BLaER1 (cell line): ENCODE measurements at regions not wholly inside any gene's neighbourhood (a gene's known extent, or its start where the extent isn't known, plus 50 kb on each side); places are given as distances from the start of the nearest gene placed in this dataset.

Source experiments
- H3K27ac ChIP-seq: shearing (Covaris generic); formaldehyde crosslinking; 2 replicates; pipeline ENCODE4 v1.8.1; 2022
- H3K27me3 ChIP-seq: shearing (Covaris generic); formaldehyde crosslinking; 2 replicates; pipeline ENCODE4 v1.8.1; 2022
- H3K36me3 ChIP-seq: shearing (Covaris generic); formaldehyde crosslinking; 2 replicates; pipeline ENCODE4 v1.8.1; 2022
- H3K4me1 ChIP-seq: shearing (Covaris generic); formaldehyde crosslinking; 2 replicates; pipeline ENCODE4 v1.8.1; 2022
- H3K4me2 ChIP-seq: shearing (Covaris generic); formaldehyde crosslinking; 2 replicates; pipeline ENCODE4 v1.8.1; 2022
- H3K4me3 ChIP-seq: shearing (Covaris generic); formaldehyde crosslinking; 2 replicates; pipeline ENCODE4 v1.8.1; 2022
- H3K9ac ChIP-seq: shearing (Covaris generic); formaldehyde crosslinking; 2 replicates; pipeline ENCODE4 v1.8.1; 2022
- H3K9me3 ChIP-seq: shearing (Covaris generic); formaldehyde crosslinking; 2 replicates; pipeline ENCODE4 v1.8.1; 2022
- H4K20me1 ChIP-seq: shearing (Covaris generic); formaldehyde crosslinking; 2 replicates; pipeline ENCODE4 v1.8.1; 2022
- Cebpa-rat ChIP-seq: shearing (Covaris generic); IDR thresholded peaks from 2 replicates; pipeline ENCODE4 v1.8.1; 2022

DNA sequence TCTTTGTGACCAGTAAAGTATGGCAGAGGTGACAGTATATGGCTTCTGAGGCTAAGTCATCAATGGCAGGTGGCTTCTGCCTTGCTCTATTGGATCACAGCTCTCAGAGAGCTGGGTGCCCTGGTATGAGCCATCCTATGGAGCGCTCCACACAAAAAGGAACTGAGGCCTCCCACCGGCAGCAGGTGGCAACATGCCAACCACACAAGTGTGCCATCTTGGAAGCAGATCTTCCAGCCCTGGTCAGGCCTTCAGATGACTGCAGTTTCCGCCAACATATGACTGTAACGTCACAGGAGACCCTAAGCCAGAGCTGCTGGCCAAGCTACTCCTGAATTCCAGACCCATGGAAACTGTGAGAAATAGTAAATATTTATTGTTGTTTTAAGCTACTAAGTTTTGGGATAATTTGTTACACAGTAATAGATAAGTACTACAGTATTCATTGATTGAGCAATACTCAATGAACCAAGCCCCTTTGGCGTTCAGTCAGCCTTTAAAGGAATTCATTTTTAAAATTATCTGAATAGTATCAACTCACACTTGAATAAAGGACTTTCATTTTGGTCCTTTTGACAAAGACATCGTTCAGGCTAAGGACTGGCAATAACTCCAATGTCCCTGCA, 69.4 kb upstream of the LHX1 start:
- no peaks in the 10 kb centered on the region for H3K9me3 ChIP-seq
- H3K27ac ChIP-seq, result no peak overlapping the region
- no peak overlapping the region for H3K4me2 ChIP-seq
- H3K4me1 ChIP-seq, result peaks cover 32% of the 10 kb centered on the region
- no peaks in the 10 kb centered on the region for H3K27me3 ChIP-seq
- H3K36me3 ChIP-seq, result no peaks in the 10 kb centered on the region
- H4K20me1 ChIP-seq, result no peaks in the 10 kb centered on the region
- TF ChIP-seq Cebpa-rat, result no peak
- no peak overlapping the region for H3K4me3 ChIP-seq
- no peak overlapping the region for H3K9ac ChIP-seq

DNA sequence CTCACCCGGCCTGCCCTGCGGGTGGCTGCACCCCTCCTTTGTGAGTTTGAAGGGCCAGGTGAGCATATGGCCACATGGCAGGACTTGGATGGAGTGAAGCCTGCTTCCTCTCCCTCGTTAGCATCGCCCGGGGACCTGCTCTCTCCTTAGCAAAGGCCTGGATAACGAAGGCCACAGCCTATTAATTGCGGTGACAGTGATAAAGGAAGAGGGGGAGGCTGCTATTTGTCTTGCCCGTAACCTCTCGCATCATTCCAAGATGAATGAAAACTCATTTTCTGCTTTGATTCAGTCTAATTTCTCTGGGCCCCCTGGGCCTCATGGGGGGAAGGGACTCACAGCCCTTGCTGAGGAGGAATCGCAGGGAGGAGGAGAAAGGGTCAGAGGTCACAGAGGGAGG, 68.5 kb upstream of the LHX1 start:
- no peak overlapping the region for H3K4me2 ChIP-seq
- peaks cover 22% of the 10 kb centered on the region for H3K4me1 ChIP-seq
- no peak for TF ChIP-seq Cebpa-rat
- H3K36me3 ChIP-seq, result no peaks in the 10 kb centered on the region
- no peak overlapping the region for H3K9ac ChIP-seq
- no peaks in the 10 kb centered on the region for H3K9me3 ChIP-seq
- no peak overlapping the region for H3K27ac ChIP-seq
- H3K4me3 ChIP-seq, result no peak overlapping the region
- no peaks in the 10 kb centered on the region for H3K27me3 ChIP-seq
- H4K20me1 ChIP-seq, result no peaks in the 10 kb centered on the region

DNA sequence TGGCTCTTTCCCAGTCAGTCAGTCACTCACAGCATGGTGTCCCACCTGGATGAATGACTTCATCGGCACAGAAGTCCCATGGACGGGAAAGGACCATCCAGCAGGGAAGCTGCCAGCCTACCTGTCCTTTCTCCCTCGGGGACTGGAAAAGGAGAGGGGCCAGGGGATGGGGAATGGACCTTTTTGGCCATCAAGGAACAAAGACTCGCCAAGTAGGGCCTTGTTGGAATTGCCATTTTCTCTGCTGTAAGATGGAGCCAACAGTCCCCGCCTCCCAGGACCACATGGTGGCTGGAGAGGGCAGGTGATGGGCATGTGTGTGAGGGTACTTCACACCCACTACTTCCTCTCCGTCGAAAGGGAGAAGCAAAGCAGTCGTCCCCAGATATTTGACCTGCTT, 67.8 kb upstream of the LHX1 start:
- Histone ChIP-seq H3K4me2 (no peak overlapping the region), H3K9me3 (no peaks in the 10 kb centered on the region), H3K27me3 (no peaks in the 10 kb centered on the region), H4K20me1 (no peaks in the 10 kb centered on the region), H3K9ac (no peak overlapping the region), H3K4me1 (peaks cover 16% of the 10 kb centered on the region), H3K36me3 (no peaks in the 10 kb centered on the region), H3K4me3 (no peak overlapping the region), H3K27ac (no peak overlapping the region)
- TF ChIP-seq Cebpa-rat, result no peak

DNA sequence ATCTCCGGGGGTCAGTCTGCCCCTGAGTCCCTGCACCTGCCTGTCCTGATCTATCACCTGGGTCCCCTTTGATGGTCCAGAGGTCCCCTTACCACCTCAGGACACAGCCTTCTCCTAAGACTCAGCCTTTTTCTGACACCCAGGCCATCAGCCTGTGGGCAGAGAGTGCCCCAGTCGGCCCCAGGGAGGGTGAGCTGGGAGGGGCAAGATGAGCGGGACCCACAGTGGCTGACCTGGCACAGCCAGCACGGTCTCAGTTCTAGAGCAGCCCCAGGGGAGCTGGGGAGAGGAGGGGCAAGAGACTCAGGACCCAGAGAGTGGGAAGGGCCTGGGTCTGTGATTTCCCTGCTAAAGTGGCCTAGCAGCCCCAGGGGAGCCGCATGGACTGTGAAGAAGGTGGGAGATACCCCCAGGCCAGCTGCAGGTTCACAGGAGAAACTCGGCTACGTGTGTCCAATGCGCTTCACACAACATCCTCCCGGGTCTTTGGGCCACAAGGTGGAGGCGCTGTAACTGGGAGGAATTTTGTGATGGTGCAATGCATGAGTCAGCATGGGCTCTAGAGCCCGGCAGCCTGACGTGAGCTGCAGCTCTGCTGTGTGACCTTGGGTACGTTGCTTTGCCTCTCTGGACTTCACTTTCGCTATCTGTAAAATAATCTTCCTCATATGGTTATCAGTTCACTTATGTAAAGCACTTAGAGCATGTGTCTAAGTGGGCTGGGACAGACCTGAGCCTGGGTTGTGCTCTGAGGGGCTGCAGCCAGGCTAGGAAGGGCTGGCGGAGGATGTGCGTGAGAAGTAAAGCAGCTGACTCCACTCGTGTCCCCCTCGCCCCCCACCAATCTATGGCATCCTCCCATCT, 67.2 kb upstream of the LHX1 start:
- no peak overlapping the region for H3K4me3 ChIP-seq
- no peak for TF ChIP-seq Cebpa-rat
- no peak overlapping the region for H3K9ac ChIP-seq
- H3K27me3 ChIP-seq, result no peaks in the 10 kb centered on the region
- H3K9me3 ChIP-seq, result no peaks in the 10 kb centered on the region
- H3K36me3 ChIP-seq, result no peaks in the 10 kb centered on the region
- H3K4me1 ChIP-seq, result peaks cover 16% of the 10 kb centered on the region
- no peak overlapping the region for H3K27ac ChIP-seq
- no peak overlapping the region; the same call in 1 of the 2 replicates for H3K4me2 ChIP-seq
- H4K20me1 ChIP-seq, result no peaks in the 10 kb centered on the region

DNA sequence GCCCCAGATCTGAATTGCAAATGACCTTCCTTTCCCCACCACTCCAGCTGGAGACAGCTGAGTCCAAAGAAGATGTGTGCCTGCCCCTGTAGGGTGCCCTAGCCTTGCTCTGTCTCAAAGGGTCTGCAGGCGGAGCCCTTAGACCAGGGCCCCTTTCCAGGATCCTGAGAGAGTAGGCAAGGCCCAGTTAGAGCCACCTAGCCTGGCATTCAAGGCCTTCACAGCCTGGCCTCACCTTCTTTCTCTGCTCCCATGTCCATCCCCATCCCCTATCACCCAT, 66.6 kb upstream of the LHX1 start:
- no peak for TF ChIP-seq Cebpa-rat
- Histone ChIP-seq H3K9me3 (no peaks in the 10 kb centered on the region), H4K20me1 (no peaks in the 10 kb centered on the region)

DNA sequence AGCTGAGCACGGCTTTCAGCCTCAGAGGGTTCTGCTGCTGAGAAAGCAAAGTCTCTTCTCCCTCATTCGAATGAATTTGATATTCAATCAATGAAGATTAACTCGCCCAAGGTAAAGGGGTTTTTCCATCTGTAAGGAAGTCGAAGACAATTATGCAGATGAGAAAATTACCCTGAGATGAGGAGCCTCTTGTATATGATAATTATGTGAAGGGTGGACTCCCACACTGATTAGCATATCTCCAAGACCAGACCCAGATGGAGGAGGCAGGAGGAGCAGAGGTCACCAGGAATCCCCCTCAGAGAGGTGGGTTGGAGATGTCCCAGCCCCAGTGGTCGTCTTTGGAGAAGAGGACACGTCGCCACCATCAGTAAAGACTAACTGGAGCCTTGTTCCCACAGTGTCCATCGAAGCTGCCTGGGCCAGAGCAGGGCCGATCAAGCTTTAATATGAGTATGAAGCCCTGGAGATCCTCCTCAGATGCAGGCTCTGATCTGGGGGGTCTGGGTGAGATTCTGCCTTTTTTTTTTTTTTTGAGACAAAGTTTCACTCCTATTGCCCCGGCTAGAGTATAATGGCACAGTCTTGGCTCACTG, 61.5 kb upstream of the LHX1 start:
- H3K9me3 ChIP-seq, result 0 out of 2 replicates have a peak, but pooled peaks cover 1% of the 10 kb centered on the region

More for the DNA sequence above, 66.6 kb upstream of the LHX1 start:
- Histone ChIP-seq H3K27ac (no peak overlapping the region), H3K27me3 (no peaks in the 10 kb centered on the region), H3K36me3 (no peaks in the 10 kb centered on the region), H3K4me2 (no peak overlapping the region), H3K4me3 (no peak overlapping the region), H3K9ac (no peak overlapping the region), H3K4me1 (peaks cover 16% of the 10 kb centered on the region)

DNA sequence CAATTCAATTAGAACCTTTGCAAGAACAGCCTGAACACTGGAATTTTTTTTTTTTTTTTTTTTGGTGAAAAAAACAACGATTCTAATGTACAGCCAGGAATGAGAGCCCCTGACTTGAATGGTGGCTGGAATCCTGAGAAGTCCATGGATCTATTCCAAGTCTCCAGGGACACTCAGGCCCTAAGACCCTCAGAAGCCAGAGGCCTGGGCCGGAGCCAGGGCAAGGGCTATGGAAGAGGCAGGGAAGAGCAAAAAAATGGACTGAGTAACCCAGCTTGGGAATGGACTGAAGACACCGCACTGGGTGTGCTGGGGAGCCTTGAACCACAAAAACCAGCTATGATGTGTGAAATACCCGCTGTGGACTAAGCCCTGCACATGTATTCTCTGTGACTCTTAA, 60.3 kb upstream of the LHX1 start:
- Histone ChIP-seq H3K9ac (no peak overlapping the region), H3K4me2 (no peak overlapping the region), H3K27me3 (no peaks in the 10 kb centered on the region), H3K36me3 (no peaks in the 10 kb centered on the region), H3K27ac (no peak overlapping the region), H4K20me1 (no peaks in the 10 kb centered on the region), H3K9me3 (peaks cover 13% of the 10 kb centered on the region), H3K4me3 (no peak overlapping the region), H3K4me1 (no peaks in the 10 kb centered on the region)
- TF ChIP-seq Cebpa-rat, result no peak

More for the DNA sequence above, 61.5 kb upstream of the LHX1 start:
- no peaks in the 10 kb centered on the region for H3K4me1 ChIP-seq
- H3K4me3 ChIP-seq, result no peak overlapping the region
- H4K20me1 ChIP-seq, result no peaks in the 10 kb centered on the region
- no peaks in the 10 kb centered on the region for H3K36me3 ChIP-seq
- H3K9ac ChIP-seq, result no peak overlapping the region
- H3K27ac ChIP-seq, result no peak overlapping the region
- H3K27me3 ChIP-seq, result no peaks in the 10 kb centered on the region
- no peak for TF ChIP-seq Cebpa-rat
- no peak overlapping the region for H3K4me2 ChIP-seq

DNA sequence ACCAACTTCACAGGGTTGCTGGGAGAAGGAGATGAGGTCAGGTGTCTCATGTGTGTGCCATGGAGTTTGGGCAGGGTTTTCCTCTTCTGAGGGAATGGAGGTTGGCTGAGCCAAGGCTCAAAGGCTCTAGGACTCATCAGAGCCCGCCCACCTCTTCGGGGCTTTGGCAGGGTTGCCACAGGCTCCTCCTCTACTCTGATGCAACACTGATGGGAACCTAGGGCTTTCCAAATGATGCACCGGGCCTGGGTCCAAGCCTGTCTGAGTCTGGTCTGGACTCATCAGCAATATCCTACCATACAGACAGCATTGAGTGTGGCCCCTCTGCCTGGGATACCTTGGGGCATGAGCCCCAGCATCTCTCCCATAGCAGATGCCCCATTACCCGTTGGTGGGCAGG, 59.5 kb upstream of the LHX1 start:
- Histone ChIP-seq H3K27ac (no peak overlapping the region), H3K27me3 (no peaks in the 10 kb centered on the region), H3K4me3 (no peak overlapping the region), H4K20me1 (no peaks in the 10 kb centered on the region), H3K36me3 (no peaks in the 10 kb centered on the region), H3K4me2 (no peak overlapping the region), H3K4me1 (no peaks in the 10 kb centered on the region), H3K9me3 (peaks cover 17% of the 10 kb centered on the region), H3K9ac (no peak overlapping the region)
- no peak for TF ChIP-seq Cebpa-rat

DNA sequence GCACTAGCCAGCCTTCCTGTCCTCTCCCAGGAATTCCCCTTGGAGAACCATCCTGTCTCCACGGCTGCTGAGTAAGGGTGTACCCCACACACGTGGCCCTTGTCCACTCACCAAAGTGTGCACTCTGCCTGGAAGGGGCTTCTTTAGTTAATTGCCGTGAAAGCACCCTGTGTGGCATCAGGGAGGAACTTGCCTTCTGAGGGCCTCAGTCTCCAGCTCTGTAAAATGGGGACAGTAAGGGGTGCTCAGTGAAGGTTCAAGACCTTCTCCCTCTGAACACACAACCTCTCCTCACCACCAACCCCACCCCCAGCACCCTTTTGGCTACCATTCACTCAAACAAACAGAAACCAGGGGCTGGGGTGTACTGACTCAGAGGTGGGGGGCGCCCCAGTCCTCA, 59.1 kb upstream of the LHX1 start:
- no peaks in the 10 kb centered on the region for H3K27me3 ChIP-seq
- TF ChIP-seq Cebpa-rat, result no peak

DNA sequence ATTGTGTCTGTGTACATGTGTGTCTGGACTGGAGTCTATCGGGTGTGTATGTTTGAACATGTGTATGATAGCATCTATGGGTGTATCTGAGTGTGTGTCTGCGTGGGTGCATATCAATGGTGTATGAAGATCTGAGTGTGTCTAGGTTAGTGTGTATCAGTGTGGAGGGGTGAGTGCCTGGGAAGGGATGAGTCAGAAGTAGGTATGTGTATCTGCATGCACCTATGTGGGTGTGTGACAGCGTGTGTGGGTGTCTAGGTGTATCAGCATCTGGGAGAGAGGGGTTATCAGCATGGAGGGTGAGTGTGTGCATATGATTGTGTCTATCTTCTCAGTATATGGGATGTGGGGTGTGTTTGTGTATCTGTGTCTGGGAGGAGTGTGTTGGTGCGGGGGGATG, 58.2 kb upstream of the LHX1 start:
- no peaks in the 10 kb centered on the region for H3K36me3 ChIP-seq
- H4K20me1 ChIP-seq, result no peaks in the 10 kb centered on the region
- peaks cover 17% of the 10 kb centered on the region for H3K9me3 ChIP-seq
- H3K9ac ChIP-seq, result no peak overlapping the region
- H3K4me1 ChIP-seq, result no peaks in the 10 kb centered on the region
- no peaks in the 10 kb centered on the region for H3K27me3 ChIP-seq
- no peak overlapping the region for H3K27ac ChIP-seq
- no peak overlapping the region for H3K4me3 ChIP-seq
- no peak for TF ChIP-seq Cebpa-rat
- H3K4me2 ChIP-seq, result no peak overlapping the region

More for the DNA sequence above, 59.1 kb upstream of the LHX1 start:
- no peaks in the 10 kb centered on the region for H3K36me3 ChIP-seq
- no peak overlapping the region for H3K9ac ChIP-seq
- no peak overlapping the region for H3K4me2 ChIP-seq
- H3K27ac ChIP-seq, result no peak overlapping the region
- no peaks in the 10 kb centered on the region for H3K4me1 ChIP-seq
- no peak overlapping the region for H3K4me3 ChIP-seq
- no peaks in the 10 kb centered on the region for H4K20me1 ChIP-seq
- H3K9me3 ChIP-seq, result peaks cover 17% of the 10 kb centered on the region
